ENCODE measurements at regions not wholly inside any gene's neighbourhood (a gene's known extent, or its start where the extent isn't known, plus 50 kb on each side); places are given as distances from the start of the nearest gene placed in this dataset.

DNA sequence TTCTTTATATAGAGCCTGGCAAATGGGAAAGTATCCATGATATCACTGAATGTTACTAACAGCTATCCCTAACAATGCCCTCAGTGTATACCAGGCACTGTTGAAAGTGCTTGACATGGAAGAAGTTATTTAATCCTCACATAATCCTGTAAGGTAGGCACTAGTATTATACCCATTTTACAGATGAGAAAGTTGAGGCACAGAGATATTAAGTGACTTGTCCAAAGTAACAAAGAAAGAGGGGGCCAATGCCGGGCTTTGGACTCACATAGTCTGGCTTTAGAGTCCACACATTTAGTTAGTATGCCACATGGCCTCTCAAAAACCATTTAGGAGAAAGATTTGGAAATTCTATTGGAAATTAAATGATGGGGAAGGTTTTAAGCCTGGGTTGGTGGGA lies 220.8 kb upstream of the PLET1 start:
- H4K8ac ChIP-seq (ENCODE audit: low read depth, low read length): no peak overlapping the region

GRCh38 chr11:112481893-112482292 lies 221.2 kb upstream of the PLET1 start:
- H3K4me2 ChIP-seq (ENCODE audit: insufficient read depth, low read length, poor library complexity, severe bottlenecking): no peak overlapping the region
- peaks cover 0 to 2% of the 10 kb centered on the region in 2 donors for H3K4me1 ChIP-seq (ENCODE audit: control insufficient read depth in 2 of 2, insufficient read depth in 1 of 2, low read depth in 1 of 2, low read length in 2 of 2)
- H2AK5ac ChIP-seq (ENCODE audit: low read depth, low read length): no peak overlapping the region
- H4K8ac ChIP-seq (ENCODE audit: low read depth, low read length): no peak overlapping the region
- H2BK5ac ChIP-seq (ENCODE audit: low read length): no peak overlapping the region
- H3K9ac ChIP-seq (ENCODE audit: low read depth, low read length, poor library complexity): no peak overlapping the region
- no peak overlapping the region for H3K4ac ChIP-seq (ENCODE audit: low read length)
- H3K18ac ChIP-seq (ENCODE audit: low read length): no peak overlapping the region
- H2BK120ac ChIP-seq (ENCODE audit: low read depth, low read length): no peak overlapping the region
- H3K27me3 ChIP-seq (ENCODE audit: control insufficient read depth in 3 of 3, insufficient read depth in 3 of 3, low read depth in 1 of 3, low read length in 3 of 3): peaks cover 0 to 2% (median 0%) of the 10 kb centered on the region in 3 experiments
- no peak overlapping the region for H3K27ac ChIP-seq (replicated peaks; ENCODE audit: low read length)
- H3K36me3 ChIP-seq (replicated peaks in 1 of 2; ENCODE audit: control insufficient read depth in 2 of 2, insufficient read depth in 2 of 2, low read length in 2 of 2): no peaks in the 10 kb centered on the region
- DNase-seq (ENCODE audit: low spot score): no peak
- H3K79me1 ChIP-seq (ENCODE audit: low read depth, low read length): no peaks in the 10 kb centered on the region
- H3K14ac ChIP-seq (ENCODE audit: low read length): no peak overlapping the region
- no peak overlapping the region for H3K23ac ChIP-seq (ENCODE audit: low read depth, low read length, poor library complexity)
- no peak overlapping the region for H4K91ac ChIP-seq (ENCODE audit: low read depth, low read length, poor library complexity)
- H2AFZ ChIP-seq (ENCODE audit: low read length): no peak overlapping the region
- no peak overlapping the region for H3K4me3 ChIP-seq (ENCODE audit: low read length in 2 of 2)
- WGBS, 2 donors (ENCODE audit: extremely low coverage in 2 of 2, insufficient read length in 2 of 2, insufficient replicate concordance in 1 of 2): no CpG with 5 or more reads among the region's 3 CpGs
- no peak overlapping the region for H2BK12ac ChIP-seq (ENCODE audit: low read length)
- H2BK15ac ChIP-seq (ENCODE audit: low read length): no peak overlapping the region
- no peaks in the 10 kb centered on the region for H3K9me3 ChIP-seq (replicated peaks in 1 of 2; ENCODE audit: control insufficient read depth in 2 of 2, insufficient read depth in 1 of 2, low read depth in 1 of 2, low read length in 2 of 2)

More for the DNA sequence above, 220.8 kb upstream of the PLET1 start:
- H2BK5ac ChIP-seq (ENCODE audit: low read length): no peak overlapping the region
- no peak overlapping the region for H3K18ac ChIP-seq (ENCODE audit: low read length)
- no peak overlapping the region for H3K23ac ChIP-seq (ENCODE audit: low read depth, low read length, poor library complexity)
- H3K9me3 ChIP-seq (replicated peaks in 1 of 2; ENCODE audit: control insufficient read depth in 2 of 2, insufficient read depth in 1 of 2, low read depth in 1 of 2, low read length in 2 of 2): no peaks in the 10 kb centered on the region
- no peaks in the 10 kb centered on the region for H3K36me3 ChIP-seq (replicated peaks in 1 of 2; ENCODE audit: control insufficient read depth in 2 of 2, insufficient read depth in 2 of 2, low read length in 2 of 2)
- no peak overlapping the region for H2BK12ac ChIP-seq (ENCODE audit: low read length)
- DNase-seq (ENCODE audit: low spot score): no peak
- no peak overlapping the region for H3K14ac ChIP-seq (ENCODE audit: low read length)
- peaks cover 0 to 2% of the 10 kb centered on the region in 2 donors for H3K4me1 ChIP-seq (ENCODE audit: control insufficient read depth in 2 of 2, insufficient read depth in 1 of 2, low read depth in 1 of 2, low read length in 2 of 2)
- no peak overlapping the region for H2BK120ac ChIP-seq (ENCODE audit: low read depth, low read length)
- H3K27ac ChIP-seq (replicated peaks; ENCODE audit: low read length): no peak overlapping the region
- H3K27me3 ChIP-seq (ENCODE audit: control insufficient read depth in 3 of 3, insufficient read depth in 3 of 3, low read depth in 1 of 3, low read length in 3 of 3): peaks cover 0 to 2% (median 0%) of the 10 kb centered on the region in 3 experiments
- H3K79me1 ChIP-seq (ENCODE audit: low read depth, low read length): no peaks in the 10 kb centered on the region
- no peak overlapping the region for H4K91ac ChIP-seq (ENCODE audit: low read depth, low read length, poor library complexity)
- no peak overlapping the region for H2AK5ac ChIP-seq (ENCODE audit: low read depth, low read length)
- H2AFZ ChIP-seq (ENCODE audit: low read length): no peak overlapping the region
- H2BK15ac ChIP-seq (ENCODE audit: low read length): no peak overlapping the region
- no peak overlapping the region for H3K4me2 ChIP-seq (ENCODE audit: insufficient read depth, low read length, poor library complexity, severe bottlenecking)
- H3K9ac ChIP-seq (ENCODE audit: low read depth, low read length, poor library complexity): no peak overlapping the region
- no peak overlapping the region for H3K4me3 ChIP-seq (ENCODE audit: low read length in 2 of 2)
- no peak overlapping the region for H3K4ac ChIP-seq (ENCODE audit: low read length)
- WGBS, 2 donors (ENCODE audit: extremely low coverage in 2 of 2, insufficient read length in 2 of 2, insufficient replicate concordance in 1 of 2): no CpG with 5 or more reads among the region's 1 CpG

- no peak overlapping the region for H2AK5ac ChIP-seq (ENCODE audit: low read depth, low read length)
- no peak for DNase-seq (ENCODE audit: low spot score)
- H4K8ac ChIP-seq (ENCODE audit: low read depth, low read length): no peak overlapping the region
These were observed 224.6 kb upstream of the PLET1 start for GRCh38 chr11:112485280-112485679.

GRCh38 chr11:112497826-112498225 lies 237.2 kb upstream of the PLET1 start:
- Histone ChIP-seq H3K27me3 (ENCODE audit: control insufficient read depth in 3 of 3, insufficient read depth in 3 of 3, low read depth in 1 of 3, low read length in 3 of 3) (no peaks in the 10 kb centered on the region), H4K8ac (ENCODE audit: low read depth, low read length) (no peak overlapping the region), H3K23ac (ENCODE audit: low read depth, low read length, poor library complexity) (no peak overlapping the region), H3K9ac (ENCODE audit: low read depth, low read length, poor library complexity) (no peak overlapping the region), H3K18ac (ENCODE audit: low read length) (no peak overlapping the region), H2BK120ac (ENCODE audit: low read depth, low read length) (no peak overlapping the region), H2BK12ac (ENCODE audit: low read length) (no peak overlapping the region), H3K4ac (ENCODE audit: low read length) (no peak overlapping the region), H3K79me1 (ENCODE audit: low read depth, low read length) (no peaks in the 10 kb centered on the region), H3K36me3 (replicated peaks in 1 of 2; ENCODE audit: control insufficient read depth in 2 of 2, insufficient read depth in 2 of 2, low read length in 2 of 2) (no peaks in the 10 kb centered on the region), H3K27ac (replicated peaks; ENCODE audit: low read length) (no peak overlapping the region), H3K14ac (ENCODE audit: low read length) (no peak overlapping the region), H2BK15ac (ENCODE audit: low read length) (no peak overlapping the region), H3K4me1 (ENCODE audit: control insufficient read depth in 2 of 2, insufficient read depth in 1 of 2, low read depth in 1 of 2, low read length in 2 of 2) (no peaks in the 10 kb centered on the region), H2AFZ (ENCODE audit: low read length) (no peak overlapping the region), H3K4me2 (ENCODE audit: insufficient read depth, low read length, poor library complexity, severe bottlenecking) (no peak overlapping the region), H2AK5ac (ENCODE audit: low read depth, low read length) (no peak overlapping the region), H3K9me3 (replicated peaks in 1 of 2; ENCODE audit: control insufficient read depth in 2 of 2, insufficient read depth in 1 of 2, low read depth in 1 of 2, low read length in 2 of 2) (no peaks in the 10 kb centered on the region), H4K91ac (ENCODE audit: low read depth, low read length, poor library complexity) (no peak overlapping the region), H3K4me3 (ENCODE audit: low read length in 2 of 2) (no peak overlapping the region), H2BK5ac (ENCODE audit: low read length) (no peak overlapping the region)
- no CpG with 5 or more reads among the region's 1 CpG for WGBS, 2 donors (ENCODE audit: extremely low coverage in 2 of 2, insufficient read length in 2 of 2, insufficient replicate concordance in 1 of 2)
- no peak for DNase-seq (ENCODE audit: low spot score)

More at GRCh38 chr11:112485280-112485679, 224.6 kb upstream of the PLET1 start:
- Histone ChIP-seq H3K27ac (replicated peaks; ENCODE audit: low read length) (no peak overlapping the region), H3K9ac (ENCODE audit: low read depth, low read length, poor library complexity) (no peak overlapping the region), H2BK5ac (ENCODE audit: low read length) (no peak overlapping the region), H3K18ac (ENCODE audit: low read length) (no peak overlapping the region), H3K4me1 (ENCODE audit: control insufficient read depth in 2 of 2, insufficient read depth in 1 of 2, low read depth in 1 of 2, low read length in 2 of 2) (peaks cover 0 to 2% of the 10 kb centered on the region in 2 donors), H3K79me1 (ENCODE audit: low read depth, low read length) (no peaks in the 10 kb centered on the region), H2AFZ (ENCODE audit: low read length) (no peak overlapping the region), H3K36me3 (replicated peaks in 1 of 2; ENCODE audit: control insufficient read depth in 2 of 2, insufficient read depth in 2 of 2, low read length in 2 of 2) (no peaks in the 10 kb centered on the region), H2BK120ac (ENCODE audit: low read depth, low read length) (no peak overlapping the region), H2BK15ac (ENCODE audit: low read length) (no peak overlapping the region), H3K9me3 (replicated peaks in 1 of 2; ENCODE audit: control insufficient read depth in 2 of 2, insufficient read depth in 1 of 2, low read depth in 1 of 2, low read length in 2 of 2) (no peaks in the 10 kb centered on the region), H3K27me3 (ENCODE audit: control insufficient read depth in 3 of 3, insufficient read depth in 3 of 3, low read depth in 1 of 3, low read length in 3 of 3) (no peaks in the 10 kb centered on the region), H3K4me2 (ENCODE audit: insufficient read depth, low read length, poor library complexity, severe bottlenecking) (no peak overlapping the region), H3K4ac (ENCODE audit: low read length) (no peak overlapping the region), H3K14ac (ENCODE audit: low read length) (no peak overlapping the region), H3K23ac (ENCODE audit: low read depth, low read length, poor library complexity) (no peak overlapping the region), H2BK12ac (ENCODE audit: low read length) (no peak overlapping the region), H3K4me3 (ENCODE audit: low read length in 2 of 2) (no peak overlapping the region), H4K91ac (ENCODE audit: low read depth, low read length, poor library complexity) (no peak overlapping the region)
- no CpG with 5 or more reads among the region's 2 CpGs for WGBS, 2 donors (ENCODE audit: extremely low coverage in 2 of 2, insufficient read length in 2 of 2, insufficient replicate concordance in 1 of 2)

Measured in neuronal stem cell (in vitro differentiated cells).